DND-41 (cell line): ENCODE measurements at regions not wholly inside any gene's neighbourhood (a gene's known extent, or its start where the extent isn't known, plus 50 kb on each side); places are given as distances from the start of the nearest gene placed in this dataset.

Source experiments
- EZH2 ChIP-seq: IDR thresholded peaks from 3 replicates; pipeline ENCODE4 v1.6.1; 2012; ENCODE audit warnings: borderline replicate concordance, low read depth, mild to moderate bottlenecking, moderate library complexity, low read length, inconsistent platforms; ENCODE audit not compliant: severe bottlenecking
- TF ChIP-seq, protein P1 (sequence below): IDR thresholded peaks from 2 replicates; pipeline ENCODE4 v1.5.1; 2012; ENCODE audit warnings: borderline replicate concordance, low read length, moderate library complexity, mild to moderate bottlenecking; ENCODE audit not compliant: poor library complexity, severe bottlenecking; ENCODE audit errors: extremely low read depth

GRCh38 chr9:25830381-25830780 is 152.1 kb upstream of the TUSC1 start:
- TF ChIP-seq, protein P1, sequence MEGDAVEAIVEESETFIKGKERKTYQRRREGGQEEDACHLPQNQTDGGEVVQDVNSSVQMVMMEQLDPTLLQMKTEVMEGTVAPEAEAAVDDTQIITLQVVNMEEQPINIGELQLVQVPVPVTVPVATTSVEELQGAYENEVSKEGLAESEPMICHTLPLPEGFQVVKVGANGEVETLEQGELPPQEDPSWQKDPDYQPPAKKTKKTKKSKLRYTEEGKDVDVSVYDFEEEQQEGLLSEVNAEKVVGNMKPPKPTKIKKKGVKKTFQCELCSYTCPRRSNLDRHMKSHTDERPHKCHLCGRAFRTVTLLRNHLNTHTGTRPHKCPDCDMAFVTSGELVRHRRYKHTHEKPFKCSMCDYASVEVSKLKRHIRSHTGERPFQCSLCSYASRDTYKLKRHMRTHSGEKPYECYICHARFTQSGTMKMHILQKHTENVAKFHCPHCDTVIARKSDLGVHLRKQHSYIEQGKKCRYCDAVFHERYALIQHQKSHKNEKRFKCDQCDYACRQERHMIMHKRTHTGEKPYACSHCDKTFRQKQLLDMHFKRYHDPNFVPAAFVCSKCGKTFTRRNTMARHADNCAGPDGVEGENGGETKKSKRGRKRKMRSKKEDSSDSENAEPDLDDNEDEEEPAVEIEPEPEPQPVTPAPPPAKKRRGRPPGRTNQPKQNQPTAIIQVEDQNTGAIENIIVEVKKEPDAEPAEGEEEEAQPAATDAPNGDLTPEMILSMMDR, result no peak
- no peak for TF ChIP-seq EZH2
